Common myeloid progenitor, CD34-positive (primary cell): ENCODE measurements at regions not wholly inside any gene's neighbourhood (a gene's known extent, or its start where the extent isn't known, plus 50 kb on each side); places are given as distances from the start of the nearest gene placed in this dataset.

Source experiments
- CTCF ChIA-PET: fragments of 350-600 bp; sonication (Branson Sonifier 250); formaldehyde crosslinking; loops from one replicate; lab custom pipeline; 2021; ENCODE audit warnings: antibody characterized with exemption; lab: Charles Lee
- POLR2A ChIA-PET: fragments of 350-600 bp; sonication (Branson Sonifier 250); formaldehyde crosslinking; loops from one replicate; lab custom pipeline; 2021; ENCODE audit warnings: antibody characterized with exemption; lab: Charles Lee
- DNase-seq, 3 donors: peaks; one replicate each; pipeline versions ENCODE4 v3.0.0 to v3.0.0-alpha.2; 2013
- H3K27ac ChIP-seq, 2 experiments: 1 replicate in 1 of 2; 2 replicates in 1 of 2; pipeline ENCODE4 v1.7.0; 2013; ENCODE audit warnings: inconsistent platforms in 2 of 2, low read length in 2 of 2, mild to moderate bottlenecking in 2 of 2, low read depth in 1 of 2, moderate library complexity in 1 of 2; ENCODE audit not compliant: severe bottlenecking in 2 of 2, insufficient read depth in 1 of 2, poor library complexity in 1 of 2
- H3K27me3 ChIP-seq, 5 experiments: replicated peaks in 2 of 5; 1 replicate in 3 of 5; 2 replicates in 2 of 5; pipeline versions ENCODE4 v1.6.1 to v1.7.0; 2013; ENCODE audit warnings: low read length in 4 of 5, mild to moderate bottlenecking in 2 of 5, moderate library complexity in 2 of 5, inconsistent platforms in 1 of 5; ENCODE audit not compliant: insufficient read depth in 5 of 5, control insufficient read depth in 4 of 5
- H3K36me3 ChIP-seq, 4 experiments: 1 replicate in 2 of 4; 2 replicates in 2 of 4; pipeline versions ENCODE4 v1.6.1 to v1.7.0; 2013; ENCODE audit warnings: low read length in 3 of 4, control low read depth in 1 of 4, mild to moderate bottlenecking in 1 of 4; ENCODE audit not compliant: control insufficient read depth in 4 of 4, insufficient read depth in 4 of 4
- H3K4me1 ChIP-seq, 4 experiments: 1 replicate in 3 of 4; 2 replicates in 1 of 4; pipeline versions ENCODE4 v1.6.1 to v1.7.1; 2013; ENCODE audit warnings: low read length in 3 of 4, mild to moderate bottlenecking in 3 of 4, control low read depth in 1 of 4, inconsistent platforms in 1 of 4, moderate library complexity in 1 of 4; ENCODE audit not compliant: control insufficient read depth in 4 of 4, insufficient read depth in 4 of 4; ENCODE audit errors: control extremely low read depth in 1 of 4
- H3K4me3 ChIP-seq, 7 experiments: 1 replicate in 4 of 7; 2 replicates in 3 of 7; pipeline versions ENCODE4 v1.5.1 to v1.7.0; 2013; ENCODE audit warnings: mild to moderate bottlenecking in 7 of 7, low read length in 6 of 7, moderate library complexity in 6 of 7, inconsistent platforms in 2 of 7, low read depth in 2 of 7, control low read depth in 1 of 7; ENCODE audit not compliant: insufficient read depth in 4 of 7, control insufficient read depth in 1 of 7; ENCODE audit errors: extremely low read depth in 1 of 7
- H3K9me3 ChIP-seq, 5 experiments: 1 replicate in 4 of 5; 2 replicates in 1 of 5; pipeline versions ENCODE4 v1.6.1 to v1.7.1; 2013; ENCODE audit warnings: low read length in 4 of 5, mild to moderate bottlenecking in 2 of 5, inconsistent platforms in 1 of 5, low read depth in 1 of 5, moderate library complexity in 1 of 5; ENCODE audit not compliant: control insufficient read depth in 4 of 5, insufficient read depth in 2 of 5; ENCODE audit errors: control extremely low read depth in 1 of 5
- WGBS: methylation state at CpG from one replicate; pipeline ENCODE4 v1.1.5; 2013; ENCODE audit not compliant: insufficient coverage; 5-methylcytosine and 5-hydroxymethylcytosine counted together

GRCh38 chr4:28238876-28239275 is 1378.2 kb downstream of the STIM2 start:
- H3K27me3 ChIP-seq: no peaks in the 10 kb centered on the region
- H3K4me1 ChIP-seq: no peaks in the 10 kb centered on the region
- H3K9me3 ChIP-seq: peaks cover 0 to 3% (median 0%) of the 10 kb centered on the region in 5 experiments
- 60% methylated on average over 1 of the region's 3 CpGs for WGBS
- POLR2A ChIA-PET: no interaction called here
- H3K4me3 ChIP-seq: no peak overlapping the region
- no peaks in the 10 kb centered on the region for H3K36me3 ChIP-seq
- no peak for DNase-seq
- CTCF ChIA-PET: no interaction called here
- H3K27ac ChIP-seq: no peak overlapping the region

GRCh38 chr4:28241021-28241420 is 1380.4 kb downstream of the STIM2 start:
- H3K4me3 ChIP-seq: no peak overlapping the region
- no peaks in the 10 kb centered on the region for H3K9me3 ChIP-seq
- no peak overlapping the region for H3K27ac ChIP-seq
- WGBS: no CpG with 5 or more reads among the region's 2 CpGs
- no peak for DNase-seq
- H3K36me3 ChIP-seq: no peaks in the 10 kb centered on the region
- ChIA-PET CTCF (no interaction called here), POLR2A (no interaction called here)
- H3K27me3 ChIP-seq: no peaks in the 10 kb centered on the region
- no peaks in the 10 kb centered on the region for H3K4me1 ChIP-seq

- no peak overlapping the region for H3K27ac ChIP-seq
- H3K9me3 ChIP-seq: no peaks in the 10 kb centered on the region
- ChIA-PET POLR2A (no interaction called here), CTCF (no interaction called here)
- no peak for DNase-seq
- H3K4me3 ChIP-seq: no peak overlapping the region
- 100% methylated on average over 2 of the region's 2 CpGs for WGBS
- H3K36me3 ChIP-seq: no peaks in the 10 kb centered on the region
- no peaks in the 10 kb centered on the region for H3K4me1 ChIP-seq
- H3K27me3 ChIP-seq: no peaks in the 10 kb centered on the region
These were observed 1387.2 kb downstream of the STIM2 start for GRCh38 chr4:28247805-28248204.

- POLR2A ChIA-PET: no interaction called here
- Histone ChIP-seq H3K36me3 (no peaks in the 10 kb centered on the region), H3K27me3 (no peaks in the 10 kb centered on the region), H3K27ac (no peak overlapping the region), H3K4me3 (no peak overlapping the region), H3K4me1 (no peaks in the 10 kb centered on the region), H3K9me3 (no peaks in the 10 kb centered on the region)
- CTCF ChIA-PET: no interaction called here
- 80% methylated on average over 1 of the region's 4 CpGs for WGBS
- DNase-seq: no peak
These were observed 1387.6 kb downstream of the STIM2 start for GRCh38 chr4:28248269-28248668.

- POLR2A ChIA-PET: no interaction called here
These were observed 1390.0 kb downstream of the STIM2 start for GRCh38 chr4:28250646-28251045.

GRCh38 chr4:28251831-28252230 is 1391.2 kb downstream of the STIM2 start:
- no peaks in the 10 kb centered on the region for H3K4me1 ChIP-seq

More at GRCh38 chr4:28250646-28251045, 1390.0 kb downstream of the STIM2 start:
- WGBS: 100% methylated on average over 1 of the region's 2 CpGs
- Histone ChIP-seq H3K4me1 (no peaks in the 10 kb centered on the region), H3K27ac (no peak overlapping the region), H3K36me3 (no peaks in the 10 kb centered on the region), H3K27me3 (no peaks in the 10 kb centered on the region), H3K9me3 (no peaks in the 10 kb centered on the region), H3K4me3 (no peak overlapping the region)
- no peak for DNase-seq
- CTCF ChIA-PET: no interaction called here

GRCh38 chr4:28254003-28254402 is 1393.4 kb downstream of the STIM2 start:
- no peaks in the 10 kb centered on the region for H3K36me3 ChIP-seq
- H3K27ac ChIP-seq: no peak overlapping the region
- POLR2A ChIA-PET: no interaction called here
- H3K4me3 ChIP-seq: no peak overlapping the region
- H3K4me1 ChIP-seq: no peaks in the 10 kb centered on the region
- no peaks in the 10 kb centered on the region for H3K27me3 ChIP-seq
- WGBS: 83% methylated on average over 3 of the region's 3 CpGs
- CTCF ChIA-PET: no interaction called here
- H3K9me3 ChIP-seq: no peaks in the 10 kb centered on the region
- DNase-seq: no peak

More at GRCh38 chr4:28251831-28252230, 1391.2 kb downstream of the STIM2 start:
- Histone ChIP-seq H3K4me3 (no peak overlapping the region), H3K27ac (no peak overlapping the region), H3K36me3 (no peaks in the 10 kb centered on the region), H3K27me3 (no peaks in the 10 kb centered on the region), H3K9me3 (no peaks in the 10 kb centered on the region)
- no peak for DNase-seq
- ChIA-PET CTCF (no interaction called here), POLR2A (no interaction called here)
- 100% methylated on average over 1 of the region's 2 CpGs for WGBS
